Left lung (tissue), 4 donors: ENCODE measurements at regions not wholly inside any gene's neighbourhood (a gene's known extent, or its start where the extent isn't known, plus 50 kb on each side); places are given as distances from the start of the nearest gene placed in this dataset.

Experiments
- ATAC-seq: fragments of 200-7000 bp; cut with Tn5 transposase; one replicate; pipeline ENCODE4 v1.9.1; 2020; ENCODE audit warnings: moderate library complexity
- DNase-seq, 4 donors: peaks; one replicate each; pipeline ENCODE4 v3.0.0-alpha.2; 2013 to 2020
- H3K27ac ChIP-seq, 2 donors: fragments of 200-600 bp; sonication (generic) in 1 of 2; one replicate each; pipeline versions ENCODE4 v1.5.0 to v1.8.0; 2020 to 2021
- H3K27me3 ChIP-seq, 2 donors: fragments of 200-600 bp; sonication (generic) in 1 of 2; one replicate each; pipeline versions ENCODE4 v1.5.0 to v1.8.0; 2020 to 2021
- H3K36me3 ChIP-seq, 2 donors: fragments of 200-600 bp; sonication (generic) in 1 of 2; one replicate each; pipeline versions ENCODE4 v1.5.0 to v1.8.0; 2020 to 2021
- H3K4me1 ChIP-seq, 2 donors: fragments of 200-600 bp; one replicate each; pipeline ENCODE4 v1.8.0; 2021
- H3K4me3 ChIP-seq, 2 donors: fragments of 200-600 bp; sonication (generic) in 1 of 2; one replicate each; pipeline versions ENCODE4 v1.5.0 to v1.8.0; 2020 to 2021; ENCODE audit warnings: mild to moderate bottlenecking in 1 of 2
- H3K9me3 ChIP-seq, 2 donors: fragments of 200-600 bp; sonication (generic) in 1 of 2; one replicate each; pipeline versions ENCODE4 v1.5.0 to v1.8.0; 2020 to 2021
- intact Hi-C, 2 donors: fragments of 100-400 bp; cut with DNase I; formaldehyde crosslinking; loops; one replicate each; pipeline versions ENCODE4 v1.11.2 to v1.14.2; 2022
- TF ChIP-seq, protein P1 (sequence below), 2 donors: fragments of 200-600 bp; sonication (generic) in 1 of 2; IDR thresholded peaks; one replicate each; pipeline versions ENCODE4 v1.5.0 to v1.8.0; 2021; ENCODE audit warnings: antibody characterized with exemption in 2 of 2
- donor health status: DM: no; HTN: yes; CAD: no.
- donor health status: DM: no; HTN: no; CAD: no.

DNA sequence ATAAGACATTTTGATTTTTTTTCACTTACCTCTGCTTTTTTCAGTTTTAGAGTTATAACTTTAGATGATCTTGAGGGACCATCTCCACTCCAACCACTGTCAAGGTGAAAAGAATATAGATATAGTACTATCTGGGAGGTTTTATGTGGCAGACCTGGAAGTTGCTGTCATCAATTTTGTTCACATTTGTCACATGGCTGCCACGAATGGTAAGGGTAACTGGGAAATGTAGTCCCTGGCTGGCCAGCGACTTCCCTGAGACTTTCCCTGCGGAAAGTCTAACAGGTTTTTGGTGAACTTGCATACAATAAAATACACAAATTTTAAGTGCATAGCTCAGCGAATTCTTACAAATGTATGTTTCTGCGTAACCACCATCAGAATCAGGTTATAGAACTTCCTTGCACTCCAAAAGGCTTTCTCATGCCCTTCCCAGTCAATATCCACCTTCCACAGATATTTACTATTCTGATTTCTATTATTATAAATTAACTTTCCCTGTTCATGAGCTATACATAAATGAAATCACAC, 121.5 kb downstream of the MAT2B start:
- no peaks in the 10 kb centered on the region for H3K36me3 ChIP-seq
- intact Hi-C loops, result no loop called here
- H3K4me3 ChIP-seq, result no peak overlapping the region
- H3K4me1 ChIP-seq, result no peaks in the 10 kb centered on the region
- no peaks in the 10 kb centered on the region for H3K9me3 ChIP-seq
- no peaks in the 10 kb centered on the region for H3K27me3 ChIP-seq
- ATAC-seq (no peak), DNase-seq (no peak)
- TF ChIP-seq, protein P1, sequence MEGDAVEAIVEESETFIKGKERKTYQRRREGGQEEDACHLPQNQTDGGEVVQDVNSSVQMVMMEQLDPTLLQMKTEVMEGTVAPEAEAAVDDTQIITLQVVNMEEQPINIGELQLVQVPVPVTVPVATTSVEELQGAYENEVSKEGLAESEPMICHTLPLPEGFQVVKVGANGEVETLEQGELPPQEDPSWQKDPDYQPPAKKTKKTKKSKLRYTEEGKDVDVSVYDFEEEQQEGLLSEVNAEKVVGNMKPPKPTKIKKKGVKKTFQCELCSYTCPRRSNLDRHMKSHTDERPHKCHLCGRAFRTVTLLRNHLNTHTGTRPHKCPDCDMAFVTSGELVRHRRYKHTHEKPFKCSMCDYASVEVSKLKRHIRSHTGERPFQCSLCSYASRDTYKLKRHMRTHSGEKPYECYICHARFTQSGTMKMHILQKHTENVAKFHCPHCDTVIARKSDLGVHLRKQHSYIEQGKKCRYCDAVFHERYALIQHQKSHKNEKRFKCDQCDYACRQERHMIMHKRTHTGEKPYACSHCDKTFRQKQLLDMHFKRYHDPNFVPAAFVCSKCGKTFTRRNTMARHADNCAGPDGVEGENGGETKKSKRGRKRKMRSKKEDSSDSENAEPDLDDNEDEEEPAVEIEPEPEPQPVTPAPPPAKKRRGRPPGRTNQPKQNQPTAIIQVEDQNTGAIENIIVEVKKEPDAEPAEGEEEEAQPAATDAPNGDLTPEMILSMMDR (IDR thresholded peaks at IDR 0.05), result no peak
- H3K27ac ChIP-seq, result no peak overlapping the region

DNA sequence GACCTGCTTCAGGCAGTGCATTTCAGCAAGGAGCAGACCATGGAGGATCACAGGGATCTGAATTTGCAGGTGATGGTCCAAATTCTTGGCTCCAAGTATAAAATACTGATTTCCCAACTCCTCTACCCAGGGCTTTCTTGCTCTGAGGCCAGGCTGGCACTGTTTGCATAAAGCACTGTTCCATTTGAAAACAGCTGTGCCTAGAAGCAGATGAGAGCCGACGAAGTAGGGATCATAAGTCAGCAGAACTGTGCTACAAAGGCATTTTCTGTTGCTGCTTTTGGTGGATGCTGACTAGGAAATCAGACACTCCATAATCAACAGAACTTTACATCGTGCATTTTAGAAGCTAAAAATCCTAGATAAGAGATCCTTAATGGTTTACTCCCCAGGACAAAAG, 126.4 kb downstream of the MAT2B start:
- DNase-seq (no peak), ATAC-seq (no peak)
- intact Hi-C loops, result no loop called here
- Histone ChIP-seq H3K4me1 (no peaks in the 10 kb centered on the region), H3K27ac (no peak overlapping the region), H3K4me3 (no peak overlapping the region), H3K36me3 (no peaks in the 10 kb centered on the region), H3K27me3 (no peaks in the 10 kb centered on the region), H3K9me3 (no peaks in the 10 kb centered on the region)
- TF ChIP-seq, protein P1 (IDR thresholded peaks at IDR 0.05), result no peak

DNA sequence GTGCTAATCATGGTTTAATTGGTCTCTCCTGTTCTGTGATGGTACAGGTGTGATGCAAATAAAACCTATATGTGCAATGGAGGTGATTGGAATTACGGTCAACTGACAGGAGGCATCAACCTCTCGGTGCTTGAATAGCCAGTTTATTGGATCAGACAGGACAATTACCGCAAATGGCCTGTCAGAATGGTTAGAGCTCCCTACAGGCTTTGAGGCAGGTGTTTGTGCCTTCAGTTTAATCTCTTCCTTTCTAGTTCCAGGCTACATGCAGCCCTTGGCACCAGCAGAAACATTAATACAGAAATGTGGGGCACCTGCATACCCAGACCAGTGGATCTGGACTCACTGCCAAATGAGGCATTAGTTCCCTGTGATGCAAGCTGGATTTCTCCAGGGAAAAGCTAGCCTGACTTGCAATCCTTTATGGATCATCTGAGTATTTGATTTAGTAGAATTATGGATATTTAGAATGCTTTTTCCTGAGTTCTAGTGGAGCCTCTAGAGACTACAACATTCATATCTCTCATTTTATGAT, 128.6 kb downstream of the MAT2B start:
- Histone ChIP-seq H3K4me3 (no peak overlapping the region), H3K27me3 (no peaks in the 10 kb centered on the region), H3K27ac (no peak overlapping the region), H3K36me3 (no peaks in the 10 kb centered on the region), H3K4me1 (no peaks in the 10 kb centered on the region), H3K9me3 (no peaks in the 10 kb centered on the region)
- TF ChIP-seq, protein P1 (IDR thresholded peaks at IDR 0.05), result no peak
- ATAC-seq (no peak), DNase-seq (no peak)
- intact Hi-C loops, result no loop called here

DNA sequence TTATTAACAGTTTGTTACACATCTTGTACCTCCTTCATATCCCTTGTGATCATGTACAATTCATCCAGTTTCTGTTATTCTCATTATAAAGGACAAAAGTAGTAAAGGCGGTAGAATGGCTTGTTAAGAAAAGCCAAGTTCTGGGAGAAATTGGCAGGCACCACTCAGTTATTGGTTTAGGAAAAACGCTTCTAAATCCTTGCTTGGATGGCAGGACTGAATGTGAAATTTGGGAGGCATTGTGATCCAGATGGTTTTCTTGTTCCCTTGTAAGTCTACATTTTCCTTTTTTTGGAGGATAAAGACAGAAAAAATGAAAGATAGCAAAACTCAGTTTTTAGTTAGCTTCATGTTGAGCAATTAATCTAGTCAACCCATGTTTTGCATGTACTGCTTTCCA, 130.2 kb downstream of the MAT2B start:
- intact Hi-C loops, result no loop called here
- H3K36me3 ChIP-seq, result no peaks in the 10 kb centered on the region
- H3K9me3 ChIP-seq, result no peaks in the 10 kb centered on the region
- ATAC-seq (no peak), DNase-seq (no peak)
- H3K27me3 ChIP-seq, result no peaks in the 10 kb centered on the region
- TF ChIP-seq, protein P1 (IDR thresholded peaks at IDR 0.05), result no peak
- no peak overlapping the region for H3K4me3 ChIP-seq
- H3K4me1 ChIP-seq, result no peaks in the 10 kb centered on the region
- H3K27ac ChIP-seq, result no peak overlapping the region

DNA sequence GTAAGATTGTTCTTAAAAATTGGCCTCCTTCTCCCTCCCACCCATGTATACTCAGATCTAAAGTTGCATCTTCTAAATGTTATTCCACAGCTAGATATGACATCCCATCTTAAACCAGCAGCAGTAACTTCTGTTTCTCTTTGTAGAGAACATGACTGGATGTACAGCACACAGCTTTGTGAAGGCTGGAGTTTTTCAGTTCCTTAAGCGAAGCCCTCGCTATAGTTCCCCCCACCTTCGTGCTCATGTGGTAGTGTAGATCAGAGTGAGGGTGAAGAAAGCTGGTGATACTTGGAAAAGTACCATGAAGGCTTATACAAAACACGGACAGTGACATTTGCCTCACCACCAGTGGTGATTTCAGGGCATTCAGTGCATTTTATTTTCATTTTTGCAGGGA, 137.5 kb downstream of the MAT2B start:
- DNase-seq (no peak), ATAC-seq (no peak)
- Histone ChIP-seq H3K27ac (no peak overlapping the region), H3K9me3 (no peaks in the 10 kb centered on the region), H3K27me3 (no peaks in the 10 kb centered on the region), H3K4me1 (no peaks in the 10 kb centered on the region), H3K36me3 (no peaks in the 10 kb centered on the region), H3K4me3 (no peak overlapping the region)
- intact Hi-C loops, result no loop called here
- TF ChIP-seq, protein P1 (IDR thresholded peaks at IDR 0.05), result no peak
